MM.1S (cell line): ENCODE measurements at regions not wholly inside any gene's neighbourhood (a gene's known extent, or its start where the extent isn't known, plus 50 kb on each side); places are given as distances from the start of the nearest gene placed in this dataset.

Experiments used
- EZH2 ChIP-seq: fragments of 300-600 bp; sonication (generic); optimal IDR thresholded peaks from 2 replicates; pipeline ENCODE3; 2017; ENCODE audit warnings: low read depth, mild to moderate bottlenecking, antibody characterized with exemption, low read length, mixed read lengths
- TF ChIP-seq, protein P1 (sequence below): fragments of 300-600 bp; sonication (generic); IDR thresholded peaks from 2 replicates; pipeline ENCODE4 v1.5.1; 2016; ENCODE audit warnings: antibody characterized with exemption, low read length, mixed read lengths

DNA sequence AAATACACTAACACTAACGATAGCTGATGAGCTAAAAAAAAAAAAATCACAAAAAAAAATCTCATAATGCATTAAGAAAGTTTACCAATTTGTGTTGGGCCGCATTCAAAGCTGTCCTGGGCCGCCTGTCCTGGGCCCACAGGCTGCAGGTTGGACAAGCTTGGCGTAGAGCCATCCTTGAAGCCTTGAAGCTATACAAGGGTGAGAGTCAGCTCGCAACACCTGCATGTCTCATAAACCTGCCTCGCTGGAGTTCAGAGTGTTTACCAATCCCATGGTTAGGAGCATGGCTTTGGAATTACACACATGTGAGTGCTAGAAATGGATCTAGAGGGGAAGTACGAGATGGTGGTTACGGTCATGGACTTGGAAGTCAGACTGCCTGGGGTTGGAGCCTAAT is 453.7 kb downstream of the INSC start:
- TF ChIP-seq, protein P1, sequence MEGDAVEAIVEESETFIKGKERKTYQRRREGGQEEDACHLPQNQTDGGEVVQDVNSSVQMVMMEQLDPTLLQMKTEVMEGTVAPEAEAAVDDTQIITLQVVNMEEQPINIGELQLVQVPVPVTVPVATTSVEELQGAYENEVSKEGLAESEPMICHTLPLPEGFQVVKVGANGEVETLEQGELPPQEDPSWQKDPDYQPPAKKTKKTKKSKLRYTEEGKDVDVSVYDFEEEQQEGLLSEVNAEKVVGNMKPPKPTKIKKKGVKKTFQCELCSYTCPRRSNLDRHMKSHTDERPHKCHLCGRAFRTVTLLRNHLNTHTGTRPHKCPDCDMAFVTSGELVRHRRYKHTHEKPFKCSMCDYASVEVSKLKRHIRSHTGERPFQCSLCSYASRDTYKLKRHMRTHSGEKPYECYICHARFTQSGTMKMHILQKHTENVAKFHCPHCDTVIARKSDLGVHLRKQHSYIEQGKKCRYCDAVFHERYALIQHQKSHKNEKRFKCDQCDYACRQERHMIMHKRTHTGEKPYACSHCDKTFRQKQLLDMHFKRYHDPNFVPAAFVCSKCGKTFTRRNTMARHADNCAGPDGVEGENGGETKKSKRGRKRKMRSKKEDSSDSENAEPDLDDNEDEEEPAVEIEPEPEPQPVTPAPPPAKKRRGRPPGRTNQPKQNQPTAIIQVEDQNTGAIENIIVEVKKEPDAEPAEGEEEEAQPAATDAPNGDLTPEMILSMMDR, result no peak
- TF ChIP-seq EZH2, result no peak
